ENCODE measurements at regions not wholly inside any gene's neighbourhood (a gene's known extent, or its start where the extent isn't known, plus 50 kb on each side); places are given as distances from the start of the nearest gene placed in this dataset.

- no peak for DNase-seq (ENCODE audit: low read depth)
Measured at GRCh38 chr17:13087802-13088201, 70.0 kb upstream of the ELAC2 start.

DNA sequence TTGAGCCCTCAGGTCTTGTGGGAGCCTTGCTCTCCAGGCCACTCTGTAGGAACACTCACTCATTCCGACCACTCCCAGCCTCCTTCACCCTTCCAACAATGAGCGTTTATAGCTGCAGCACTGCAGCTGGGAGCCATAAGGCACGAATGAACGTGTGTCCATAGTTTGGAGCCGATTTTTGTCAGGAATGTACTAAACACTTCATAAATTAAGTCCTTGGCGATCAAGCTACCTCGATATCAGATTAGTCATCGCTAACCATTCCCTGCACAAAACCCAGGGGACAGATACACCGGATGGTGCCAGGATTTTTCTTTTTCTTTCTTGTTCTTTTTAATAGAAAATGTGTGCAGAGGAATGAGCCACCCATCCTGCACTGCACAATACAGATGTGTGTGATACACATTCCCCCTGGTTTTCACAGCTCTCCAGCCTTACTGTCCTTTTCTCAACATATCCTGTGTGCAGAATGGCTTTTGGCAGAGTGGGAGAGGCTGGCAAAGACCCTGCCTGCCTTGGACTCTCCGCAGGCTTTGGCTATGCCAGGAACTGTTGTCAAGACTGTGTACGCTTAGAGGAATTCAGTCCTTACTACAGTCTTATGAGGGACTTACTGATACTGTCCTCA, 68.4 kb upstream of the ELAC2 start:
- DNase-seq (ENCODE audit: low read depth) = peak; percentile 3

GRCh38 chr17:13085578-13085977, 67.8 kb upstream of the ELAC2 start:
- DNase-seq (ENCODE audit: low read depth) = no peak

DNA sequence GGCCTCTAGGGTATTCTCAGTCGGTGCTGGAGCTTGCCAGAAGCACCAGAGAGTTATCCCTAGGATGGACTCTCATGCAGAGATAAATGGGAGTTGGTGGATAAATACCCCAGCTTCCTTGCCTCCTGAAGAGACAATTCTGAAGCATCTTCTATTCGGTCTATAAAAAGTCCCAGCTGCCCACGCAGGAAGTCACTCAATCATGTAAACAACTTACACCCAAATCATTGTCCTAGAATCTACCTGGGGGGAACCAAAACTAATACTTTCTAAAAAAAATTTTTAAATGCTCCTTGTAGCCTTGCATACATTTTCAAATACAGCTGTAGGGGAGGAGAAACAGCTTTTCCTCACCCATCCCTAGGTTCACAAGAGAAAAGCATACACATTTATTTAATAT, 66.6 kb upstream of the ELAC2 start:
- no peak for DNase-seq (ENCODE audit: low read depth)

- DNase-seq (ENCODE audit: low read depth) = no peak
Measured at GRCh38 chr17:13078591-13079385, 61.0 kb upstream of the ELAC2 start.

GRCh38 chr17:13076905-13077304, 59.1 kb upstream of the ELAC2 start:
- no peak for DNase-seq (ENCODE audit: low read depth)

GRCh38 chr17:13074026-13074425, 56.2 kb upstream of the ELAC2 start:
- DNase-seq (ENCODE audit: low read depth) = peak; percentile 15

GRCh38 chr17:13073018-13073417, 55.2 kb upstream of the ELAC2 start:
- no peak for DNase-seq (ENCODE audit: low read depth)

- no peak for DNase-seq (ENCODE audit: low read depth)
Measured at GRCh38 chr17:13070732-13071131, 52.9 kb upstream of the ELAC2 start.

DNA sequence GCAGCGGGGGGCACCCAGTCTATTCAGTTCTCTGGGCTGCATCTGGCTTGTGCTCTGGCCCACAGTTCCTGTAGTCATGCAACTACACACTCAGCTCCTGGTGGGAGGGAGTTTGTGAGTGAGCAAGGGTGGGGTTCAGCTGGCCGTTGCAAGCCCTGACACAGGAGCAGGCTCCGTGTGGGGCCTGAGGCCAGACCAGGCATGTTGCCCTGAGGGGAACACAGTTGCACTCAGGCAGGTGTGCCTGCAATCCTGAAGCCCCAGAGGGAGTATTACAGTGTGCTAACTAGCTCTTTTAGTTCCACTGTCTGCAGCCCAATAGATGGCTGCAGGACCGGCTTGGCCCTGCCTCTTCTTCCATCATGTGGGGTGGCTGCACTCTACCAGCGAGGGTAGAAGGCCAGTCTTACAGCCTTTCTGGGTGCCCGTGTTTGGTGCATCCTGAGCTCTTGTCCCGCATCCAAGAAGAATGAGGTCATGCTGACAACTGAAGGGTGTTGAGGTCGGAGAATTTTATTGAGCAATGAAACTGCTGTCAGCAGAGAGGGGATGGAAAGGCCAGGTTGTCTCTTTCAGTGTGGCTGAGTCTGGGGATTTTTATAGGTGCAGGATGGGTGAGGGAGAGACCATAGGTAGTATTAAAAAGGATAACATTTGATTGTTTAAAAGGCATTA, 49.9 kb upstream of the ELAC2 start:
- no peak for DNase-seq (ENCODE audit: low read depth)

Data from M059J (cell line).